Hepatocyte (in vitro differentiated cells): ENCODE measurements at regions not wholly inside any gene's neighbourhood (a gene's known extent, or its start where the extent isn't known, plus 50 kb on each side); places are given as distances from the start of the nearest gene placed in this dataset.

ENCODE experiments used
- CTCF ChIP-seq: fragments of 200-600 bp; sonication (generic); IDR thresholded peaks from 2 replicates; pipeline ENCODE4 v1.5.1; 2016; ENCODE audit warnings: antibody characterized with exemption, mild to moderate bottlenecking; ENCODE audit not compliant: poor library complexity
- EZH2phosphoT487 ChIP-seq: fragments of 200-600 bp; sonication (generic); IDR thresholded peaks from one replicate; pipeline ENCODE4 v1.6.1; 2018; ENCODE audit warnings: antibody characterized with exemption, mild to moderate bottlenecking, low read depth, moderate library complexity; ENCODE audit not compliant: unreplicated experiment, severe bottlenecking

GRCh38 chr15:69815793-69816192 lies 281.9 kb downstream of the TLE3 start:
- no peak for TF ChIP-seq CTCF
- TF ChIP-seq EZH2phosphoT487 = no peak
